Midbrain (tissue), 1 donor: ENCODE measurements at regions not wholly inside any gene's neighbourhood (a gene's known extent, or its start where the extent isn't known, plus 50 kb on each side); places are given as distances from the start of the nearest gene placed in this dataset.
"Not testable (repeated sequence)": the region's sequence is repeated elsewhere in the genome, so short reads cannot be mapped to it uniquely, and the experiment has no call there.

Experiments
- DNase-seq: peaks from one replicate; lab custom pipeline; 2025; lab: John Stamatoyannopoulos, UW

GRCh38 chr2:37569986-37570679, 101.3 kb downstream of the CDC42EP3 start:
- no peak for DNase-seq

DNA sequence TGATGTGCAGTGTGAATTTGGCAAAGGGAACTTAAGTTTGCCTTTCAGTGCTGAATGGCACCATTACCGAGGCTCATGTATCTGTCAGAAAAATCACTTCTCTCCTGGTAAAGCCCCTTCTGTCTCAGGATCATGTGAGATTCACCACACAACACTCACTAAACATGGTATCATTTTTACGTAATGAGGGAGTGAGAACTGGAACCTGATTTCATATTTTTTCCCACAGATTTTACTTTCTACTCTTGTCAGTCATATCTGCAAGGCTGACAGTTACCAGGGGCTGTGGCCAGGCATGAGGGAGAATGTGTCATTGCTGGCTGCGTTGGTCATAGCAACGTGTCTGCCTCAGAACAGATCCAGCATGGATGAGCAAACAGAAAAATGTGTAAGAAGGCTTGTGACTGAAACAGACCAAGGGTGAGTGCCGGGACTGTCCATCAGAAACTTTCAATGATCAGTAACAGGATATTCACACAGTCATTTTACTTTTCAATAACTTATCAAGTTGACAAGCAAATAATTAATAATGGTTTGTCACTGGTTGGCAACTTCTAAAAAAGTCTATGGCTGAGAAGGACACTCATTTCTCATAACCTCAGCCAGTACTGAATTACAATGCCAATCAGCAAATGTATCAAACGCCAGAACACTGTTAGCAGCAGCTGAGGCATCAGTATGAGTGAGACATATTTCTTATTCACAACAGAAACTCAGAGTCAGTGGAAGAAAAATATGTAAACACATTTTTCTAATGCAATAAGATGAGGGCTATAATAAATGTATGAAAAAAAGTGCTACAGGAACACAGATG, 100.5 kb downstream of the CDC42EP3 start:
- no peak for DNase-seq

GRCh38 chr2:37571587-37572136, 99.8 kb downstream of the CDC42EP3 start:
- DNase-seq = no peak

DNA sequence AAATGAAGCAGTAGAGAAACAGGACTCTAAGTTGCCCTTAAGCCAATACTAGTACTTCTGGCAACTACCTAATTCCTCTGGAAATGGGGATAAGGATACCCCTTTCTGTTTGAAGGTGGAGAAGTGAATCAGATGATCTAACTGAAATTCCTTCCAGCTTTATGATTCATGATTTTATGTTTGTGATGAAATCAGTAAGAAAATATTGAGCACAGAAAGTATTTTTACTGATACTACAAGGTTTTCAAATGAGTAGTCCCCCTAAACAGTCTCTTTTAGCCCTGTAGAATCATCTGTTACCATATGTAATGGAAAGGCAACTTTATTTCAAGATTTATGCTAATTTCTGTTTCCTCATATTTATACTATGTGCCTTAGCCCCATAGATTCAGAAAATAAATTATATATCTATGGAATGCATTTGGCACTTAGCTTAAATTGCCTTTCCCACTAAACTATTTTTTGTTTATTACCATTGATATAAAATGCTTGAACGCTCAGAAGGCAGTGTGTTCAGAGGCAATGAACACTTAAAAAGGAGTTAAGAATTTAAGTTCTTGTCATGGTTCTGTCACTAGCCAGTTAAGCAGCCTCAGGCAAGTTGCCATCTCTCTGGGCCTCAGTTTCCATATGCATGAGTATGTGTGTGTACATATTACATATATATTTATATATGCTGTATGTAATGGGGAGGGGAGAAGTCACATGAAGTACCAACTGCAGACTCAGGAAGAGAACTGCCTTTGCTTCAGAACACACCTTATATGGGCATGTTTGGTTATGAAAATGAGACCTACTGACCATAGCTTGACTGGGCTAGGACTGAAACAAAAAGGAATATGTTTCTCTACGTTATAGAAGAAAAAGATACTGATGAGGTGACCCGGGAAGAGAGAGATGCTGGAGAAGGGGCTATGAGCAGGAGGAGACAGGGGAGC, 97.7 kb downstream of the CDC42EP3 start:
- no peak for DNase-seq

GRCh38 chr2:37575780-37576179, 95.7 kb downstream of the CDC42EP3 start:
- DNase-seq = no peak

DNA sequence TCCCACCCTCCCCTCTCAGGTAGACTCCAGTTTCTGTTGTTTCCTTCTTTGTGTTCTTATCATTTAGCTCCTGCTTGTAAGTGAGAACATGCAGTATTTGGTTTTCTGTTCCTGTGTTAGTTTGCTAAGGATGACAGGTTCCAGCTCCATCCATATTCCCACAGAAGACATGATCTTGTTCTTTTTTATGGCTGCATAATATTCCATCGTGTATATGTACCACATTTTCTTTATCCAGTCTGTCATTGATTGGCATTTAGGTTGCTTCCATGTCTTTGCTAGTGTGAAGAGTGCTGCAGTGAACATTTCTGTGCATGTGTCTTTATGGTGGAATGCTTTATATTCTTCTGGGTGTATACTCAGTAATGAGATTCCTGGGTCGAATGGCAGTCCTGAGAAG, 95.2 kb downstream of the CDC42EP3 start:
- DNase-seq = not testable (repeated sequence)

DNA sequence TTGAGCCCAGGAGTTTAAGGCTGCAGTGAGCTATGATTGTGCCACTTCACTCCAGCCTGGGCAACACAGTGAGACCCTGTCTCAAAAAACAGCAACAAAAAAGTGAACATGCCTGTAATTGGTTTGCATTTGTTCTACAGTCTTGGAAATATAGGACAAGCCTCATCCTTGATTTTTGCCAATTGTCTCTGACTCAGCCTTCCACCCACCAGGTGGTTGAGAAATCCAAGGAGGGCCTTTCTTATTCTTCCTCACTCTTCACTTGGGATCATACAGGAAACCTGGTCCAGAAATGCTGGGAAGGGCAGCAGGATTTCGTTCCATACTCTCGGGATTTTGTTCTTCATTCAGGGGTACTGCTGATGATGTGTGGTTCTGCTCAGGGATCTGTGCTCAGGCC, 94.6 kb downstream of the CDC42EP3 start:
- DNase-seq = no peak

DNA sequence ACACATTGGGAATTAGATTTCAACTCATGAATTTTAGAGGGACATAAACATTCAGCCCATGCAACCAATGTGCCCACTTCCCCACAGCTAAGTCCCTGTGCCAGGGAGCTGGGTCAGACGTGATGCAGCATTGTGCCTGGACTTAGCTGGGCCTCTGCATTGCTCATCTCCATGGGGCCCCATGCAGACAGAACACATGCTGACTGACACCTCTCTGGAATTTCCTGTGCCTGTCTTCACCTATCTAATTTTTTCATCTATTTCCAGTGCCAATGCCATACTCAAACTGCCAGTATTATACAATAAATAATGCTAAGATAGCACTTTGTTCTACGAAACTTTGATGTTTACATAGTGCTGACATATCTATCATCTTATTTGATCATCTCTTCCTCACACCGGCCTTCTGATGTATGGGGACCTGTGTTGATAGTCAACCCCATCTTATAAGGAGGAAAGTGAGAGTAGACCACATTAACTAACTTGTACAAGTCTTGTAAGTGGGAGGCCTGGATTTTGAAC, 92.2 kb downstream of the CDC42EP3 start:
- DNase-seq = no peak

- DNase-seq = not testable (repeated sequence)
Measured at GRCh38 chr2:37579949-37580348, 91.5 kb downstream of the CDC42EP3 start.

DNA sequence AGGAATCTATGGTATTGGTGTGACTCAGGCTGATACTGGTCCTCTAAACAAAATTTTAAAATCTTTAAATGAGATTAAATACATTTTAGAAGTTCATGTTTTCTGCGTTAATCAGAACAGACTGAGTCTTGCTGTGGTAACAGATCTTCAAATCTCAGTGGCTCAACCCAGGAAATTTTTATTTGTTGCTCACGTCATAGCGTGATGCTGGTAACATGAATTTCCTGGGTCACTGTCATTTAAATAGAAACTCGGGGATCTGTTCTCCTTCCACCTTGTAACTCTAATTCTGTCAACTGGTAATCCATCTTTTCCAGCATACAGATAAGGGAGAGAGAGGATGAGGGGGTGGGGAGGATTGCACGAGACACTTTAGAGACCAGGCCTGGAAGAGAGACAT, 90.0 kb downstream of the CDC42EP3 start:
- DNase-seq = no peak

DNA sequence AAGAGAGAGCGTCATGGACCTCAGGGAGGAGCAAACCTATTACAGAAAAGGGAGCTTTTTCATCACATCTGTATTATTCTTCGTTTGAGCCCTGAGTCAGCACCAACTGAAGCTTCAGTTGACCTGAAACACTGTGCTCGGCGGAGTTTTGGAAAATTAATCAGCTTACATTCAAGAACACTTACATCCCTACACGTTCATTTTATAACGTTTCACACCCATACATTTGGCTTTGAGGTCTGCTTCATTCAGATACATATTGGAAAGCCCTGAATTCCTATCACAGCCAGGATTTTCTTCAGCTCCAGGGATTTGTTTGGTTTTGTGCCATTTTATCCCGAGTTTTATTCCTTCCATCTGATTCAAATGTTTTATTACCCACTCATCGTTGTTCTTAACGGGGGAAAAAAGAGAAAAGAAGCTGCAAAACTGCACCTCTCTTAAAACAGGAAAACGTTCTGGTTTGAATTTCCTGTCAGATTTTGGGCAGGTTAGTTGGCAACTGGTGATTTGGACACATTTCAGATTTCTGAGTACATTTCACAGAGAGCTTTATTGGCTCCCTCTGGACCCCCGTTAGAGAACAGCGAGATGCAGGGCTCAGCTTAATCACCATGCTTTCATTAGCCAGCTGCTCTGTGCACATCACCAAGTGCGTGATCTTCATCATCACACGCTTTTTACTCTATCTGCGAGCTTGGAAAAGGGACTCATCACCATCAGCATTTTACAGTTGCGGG, 88.8 kb downstream of the CDC42EP3 start:
- DNase-seq = no peak

DNA sequence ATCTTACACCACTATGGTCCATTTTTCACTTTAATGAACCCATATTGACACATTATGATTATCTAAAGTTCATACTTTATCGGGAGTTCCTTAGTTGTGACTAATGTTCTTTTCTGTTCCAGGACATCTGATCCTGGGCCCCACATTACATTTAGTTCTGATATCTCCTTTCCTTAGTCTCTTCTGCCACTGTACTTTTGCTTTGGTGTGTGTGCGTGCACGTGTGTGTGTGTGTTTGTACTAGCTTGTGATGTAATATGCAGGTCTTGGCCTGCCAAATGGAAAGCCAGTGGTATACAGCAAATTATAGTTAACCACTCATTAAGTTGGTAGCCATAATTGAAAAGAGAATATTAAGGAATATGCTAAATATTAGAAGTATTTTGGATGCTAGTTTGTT, 88.0 kb downstream of the CDC42EP3 start:
- no peak for DNase-seq

DNA sequence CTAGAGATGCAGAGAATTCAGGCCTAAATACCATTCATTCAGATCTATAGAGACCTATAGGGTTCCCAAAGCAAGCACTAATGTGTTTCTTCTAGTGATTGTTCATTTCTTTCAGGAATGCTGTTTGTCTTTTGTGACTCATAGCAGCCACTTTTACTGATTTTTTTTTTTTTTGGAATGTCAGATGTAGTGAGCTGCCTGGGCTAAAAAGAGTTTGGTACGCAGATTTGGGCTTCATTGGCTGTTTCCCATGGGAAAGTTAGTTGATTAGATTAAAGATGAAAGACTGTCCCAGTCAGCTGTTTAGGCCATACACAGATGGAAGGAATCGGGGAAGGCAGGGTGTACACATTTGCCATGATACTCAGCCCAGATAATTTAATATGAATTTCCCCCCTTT, 87.6 kb downstream of the CDC42EP3 start:
- no peak for DNase-seq

DNA sequence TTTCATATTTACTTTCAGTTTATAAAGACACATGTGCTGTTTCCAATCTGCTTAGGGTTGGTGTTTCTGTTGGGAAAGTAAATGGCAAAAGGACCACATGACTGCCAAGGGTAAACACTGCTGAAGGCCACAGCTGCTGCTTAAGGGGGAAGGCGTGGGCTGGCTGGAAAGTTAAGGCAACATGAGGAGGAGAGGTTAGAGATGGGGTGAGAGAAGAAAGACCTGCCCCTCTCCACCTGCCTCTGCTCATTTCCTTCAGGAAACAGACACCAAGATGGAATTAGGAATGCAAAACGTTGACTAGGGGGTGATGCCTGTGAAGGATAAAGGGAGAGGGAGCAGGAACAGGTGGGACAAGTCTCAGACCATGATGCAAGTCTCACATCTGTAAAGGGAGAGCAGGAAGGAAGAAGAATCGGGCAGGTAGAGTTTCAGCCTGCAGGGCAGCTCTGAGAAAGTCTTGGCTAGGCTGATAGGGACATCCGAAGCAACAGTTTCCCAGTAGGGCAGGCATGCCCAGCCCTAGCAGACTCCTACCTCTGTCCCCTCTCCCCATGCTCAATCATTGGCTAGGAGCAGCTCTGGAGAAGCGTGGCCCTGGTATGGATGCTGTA, 86.0 kb downstream of the CDC42EP3 start:
- no peak for DNase-seq

GRCh38 chr2:37585982-37586621, 85.3 kb downstream of the CDC42EP3 start:
- no peak for DNase-seq

DNA sequence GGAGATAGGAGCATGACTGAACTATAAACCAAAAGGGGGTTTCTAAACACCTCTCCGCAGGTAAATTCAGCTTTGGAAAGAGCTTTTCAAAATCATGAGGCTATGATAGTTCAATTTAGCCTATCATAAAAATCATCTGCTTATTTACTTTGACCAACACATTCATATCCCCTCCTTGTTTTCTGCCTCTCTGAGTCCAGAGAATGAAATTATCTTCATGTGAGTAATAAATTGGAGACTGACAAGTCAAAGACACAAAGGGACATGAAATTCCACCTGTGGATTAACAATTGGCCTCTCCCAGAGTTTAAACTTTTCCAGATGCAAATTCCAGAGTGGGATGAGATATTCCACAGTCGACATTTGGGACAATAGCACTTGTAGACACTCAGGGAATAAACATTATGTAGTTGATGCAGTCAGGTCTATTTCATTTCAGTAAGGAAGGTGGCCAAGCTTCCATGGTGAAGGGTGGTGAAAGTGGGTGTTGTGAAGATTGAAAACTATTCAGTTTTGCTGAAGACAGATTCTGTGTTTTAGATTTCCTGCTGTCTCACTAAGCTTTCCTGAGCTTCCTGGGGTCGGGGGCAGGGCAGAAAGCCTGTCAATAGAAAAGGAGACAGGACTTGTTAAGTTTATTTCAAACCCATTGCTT, 84.7 kb downstream of the CDC42EP3 start:
- no peak for DNase-seq

GRCh38 chr2:37587817-37588216, 83.6 kb downstream of the CDC42EP3 start:
- no peak for DNase-seq

DNA sequence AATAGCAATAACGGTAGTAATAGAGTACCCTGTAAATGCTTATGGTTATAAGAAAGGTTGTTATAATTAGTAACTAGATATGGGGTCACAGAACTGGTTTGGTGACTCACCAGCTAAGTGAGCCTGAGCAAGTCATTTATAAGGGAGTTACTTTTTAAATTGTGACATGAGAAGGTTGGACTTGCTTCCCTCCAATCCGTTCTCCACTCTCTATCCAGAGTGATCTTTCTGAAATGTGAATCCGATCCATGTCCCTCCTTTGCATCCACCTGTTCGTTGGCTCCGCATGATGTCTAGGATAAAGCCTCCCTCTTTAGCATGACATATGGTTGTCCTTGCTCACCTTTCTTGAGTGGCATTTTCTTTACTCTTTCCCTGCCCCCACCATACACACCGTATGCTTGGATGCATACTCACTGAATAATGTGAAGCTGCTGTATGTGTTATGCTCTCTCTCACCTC, 83.1 kb downstream of the CDC42EP3 start:
- DNase-seq = no peak

DNA sequence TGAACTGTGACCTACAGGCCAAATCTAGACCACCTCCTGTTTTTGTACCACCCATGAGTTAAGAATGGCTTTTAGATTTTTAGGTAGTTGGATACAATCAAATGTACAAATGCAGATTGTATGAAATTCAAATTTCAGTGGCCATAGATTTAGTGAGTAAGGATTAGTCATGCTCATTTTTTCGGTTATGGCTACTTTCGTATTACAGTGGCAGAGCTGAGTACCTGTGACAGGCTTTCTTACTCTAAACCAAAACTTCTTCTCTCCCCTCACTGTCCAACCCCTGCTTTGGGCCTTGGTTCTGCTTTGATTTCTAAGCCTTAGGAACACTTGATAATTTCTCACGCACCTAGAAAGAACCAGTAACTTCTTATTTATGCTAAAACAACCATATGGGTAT, 82.1 kb downstream of the CDC42EP3 start:
- DNase-seq = no peak
